22Rv1 (cell line): ENCODE measurements at regions not wholly inside any gene's neighbourhood (a gene's known extent, or its start where the extent isn't known, plus 50 kb on each side); places are given as distances from the start of the nearest gene placed in this dataset.

Source experiments
- CTCF ChIP-seq: fragments of 450-650 bp; IDR thresholded peaks from 2 replicates; pipeline ENCODE4 v1.5.1; 2017; ENCODE audit warnings: mild to moderate bottlenecking
- ZFX ChIP-seq: fragments of 450-650 bp; IDR thresholded peaks from 2 replicates; pipeline ENCODE4 v1.6.1; 2017; ENCODE audit warnings: antibody characterized with exemption, borderline replicate concordance

- TF ChIP-seq CTCF, result no peak
- TF ChIP-seq ZFX, result no peak
Observed at GRCh38 chr7:138313829-138314178, 146.3 kb upstream of the TRIM24 start.
